ENCODE measurements at regions not wholly inside any gene's neighbourhood (a gene's known extent, or its start where the extent isn't known, plus 50 kb on each side); places are given as distances from the start of the nearest gene placed in this dataset.
A peak's percentile ranks its signal among the peaks of the same experiment; 100 is the strongest.

DNA sequence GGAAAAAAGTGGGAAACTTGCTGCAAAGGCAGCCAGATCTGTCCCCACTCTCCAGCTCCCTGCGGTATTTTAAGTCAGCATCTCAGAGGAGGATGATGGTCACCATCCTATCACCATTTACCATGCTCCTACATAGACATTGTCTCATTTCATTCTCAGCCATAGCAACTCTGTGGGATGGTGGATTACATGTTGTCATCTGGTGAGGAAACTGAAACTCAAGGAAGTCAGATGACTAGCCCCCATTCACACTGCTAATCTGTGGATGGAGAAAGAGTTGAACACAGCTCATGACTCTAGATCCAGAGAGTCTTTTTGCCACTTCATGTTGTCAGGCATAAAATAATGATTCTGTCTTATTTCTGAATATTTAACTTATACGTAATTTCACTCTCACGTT, 323.5 kb downstream of the PTTG2 start:
- H3K4me1 ChIP-seq (ENCODE audit: insufficient read depth, low read length), result peaks cover 16% of the 10 kb centered on the region
- H3K27me3 ChIP-seq (ENCODE audit: insufficient read depth, low read length), result no peaks in the 10 kb centered on the region
- no peaks in the 10 kb centered on the region for H3K9me3 ChIP-seq (ENCODE audit: insufficient read depth, low read depth, low read length)
- H3K4me3 ChIP-seq (ENCODE audit: low read length), result no peak overlapping the region
- no peaks in the 10 kb centered on the region for H3K36me3 ChIP-seq (ENCODE audit: insufficient read depth, low read depth, low read length)
- no peak overlapping the region for H3K27ac ChIP-seq (ENCODE audit: low read length)
- H3K9ac ChIP-seq (ENCODE audit: low read depth, low read length), result no peak overlapping the region

DNA sequence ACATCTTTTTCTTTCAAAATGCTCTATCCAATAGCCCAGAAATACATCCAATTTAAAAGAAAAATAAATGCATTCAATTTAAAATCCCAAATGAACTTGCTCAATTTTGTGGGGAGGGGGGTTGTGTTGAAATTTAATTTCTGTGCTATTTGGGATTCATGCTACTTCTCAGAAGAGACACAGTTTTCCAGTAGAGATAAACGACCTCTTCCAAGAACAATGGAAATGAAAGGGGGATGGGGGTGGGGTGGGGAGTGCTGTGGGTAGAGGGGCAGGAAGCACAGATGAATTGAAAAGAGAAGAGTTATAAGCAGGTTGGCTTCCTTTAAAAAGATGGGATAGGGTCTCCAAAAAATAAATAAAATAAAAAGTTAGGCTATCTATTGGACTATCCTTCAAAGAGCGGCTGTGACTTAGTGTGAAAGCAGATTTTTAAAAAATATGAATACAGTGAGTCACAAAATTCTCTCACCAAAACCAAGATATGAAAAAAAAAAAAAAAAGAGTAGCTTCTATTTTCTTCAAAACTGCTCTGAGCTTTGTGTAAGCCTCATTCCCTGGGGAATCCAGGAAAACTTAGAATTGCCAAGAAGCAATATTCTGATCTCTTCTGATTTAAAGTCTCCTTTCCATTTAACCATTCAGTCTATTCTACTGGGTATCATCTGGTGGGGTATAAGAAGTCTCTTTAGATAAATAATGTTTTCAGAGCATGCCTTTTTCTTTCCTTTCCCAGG, 324.3 kb downstream of the PTTG2 start:
- Histone ChIP-seq H3K9me3 (ENCODE audit: insufficient read depth, low read depth, low read length) (no peaks in the 10 kb centered on the region), H3K36me3 (ENCODE audit: insufficient read depth, low read depth, low read length) (no peaks in the 10 kb centered on the region), H3K27me3 (ENCODE audit: insufficient read depth, low read length) (no peaks in the 10 kb centered on the region), H3K9ac (ENCODE audit: low read depth, low read length) (no peak overlapping the region), H3K27ac (ENCODE audit: low read length) (no peak overlapping the region), H3K4me1 (ENCODE audit: insufficient read depth, low read length) (peaks cover 16% of the 10 kb centered on the region), H3K4me3 (ENCODE audit: low read length) (no peak overlapping the region)

DNA sequence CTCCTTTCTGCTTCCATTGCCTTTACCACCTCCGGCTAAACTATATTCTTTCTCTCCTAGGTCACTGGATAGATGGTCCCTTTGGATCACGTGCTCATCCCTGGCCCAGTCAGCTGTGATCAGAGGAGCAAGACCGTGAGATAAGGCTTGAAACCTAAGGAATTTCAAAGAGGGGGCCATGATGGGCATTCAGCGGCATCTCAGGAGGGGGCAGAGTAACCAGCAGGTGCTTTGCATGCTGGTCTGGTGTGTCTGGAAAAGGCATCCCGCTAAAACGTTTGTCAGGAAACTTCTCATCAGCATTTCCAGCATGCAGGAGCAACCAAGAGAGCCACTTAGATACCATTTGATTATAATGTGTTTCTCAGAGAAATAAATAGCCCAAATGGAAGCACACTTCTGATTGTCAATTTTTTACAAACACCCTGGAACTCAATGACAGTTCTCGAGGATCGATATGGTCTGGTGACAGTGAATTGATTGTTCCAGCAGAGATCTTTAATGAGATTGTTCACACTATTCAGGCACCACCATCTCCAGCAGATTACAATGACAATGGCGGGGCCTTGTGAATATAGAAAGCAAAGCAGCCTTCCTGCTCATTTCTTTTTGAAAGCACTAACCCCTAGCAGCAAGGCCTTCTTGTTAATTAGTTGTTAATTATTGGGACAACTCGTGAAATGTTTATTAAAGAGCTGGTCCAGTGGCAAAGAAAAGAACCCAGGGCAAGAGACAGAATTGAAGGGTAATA, 327.1 kb downstream of the PTTG2 start:
- peak overlapping the region; percentile 8; the same call in 1 of the 2 replicates for H3K4me3 ChIP-seq (ENCODE audit: low read length)
- no peaks in the 10 kb centered on the region for H3K27me3 ChIP-seq (ENCODE audit: insufficient read depth, low read length)
- no peak overlapping the region; the same call in 1 of the 2 replicates for H3K9ac ChIP-seq (ENCODE audit: low read depth, low read length)
- no peak overlapping the region for H3K27ac ChIP-seq (ENCODE audit: low read length)
- no peaks in the 10 kb centered on the region for H3K9me3 ChIP-seq (ENCODE audit: insufficient read depth, low read depth, low read length)
- H3K36me3 ChIP-seq (ENCODE audit: insufficient read depth, low read depth, low read length), result no peaks in the 10 kb centered on the region
- H3K4me1 ChIP-seq (ENCODE audit: insufficient read depth, low read length), result peaks cover 16% of the 10 kb centered on the region

DNA sequence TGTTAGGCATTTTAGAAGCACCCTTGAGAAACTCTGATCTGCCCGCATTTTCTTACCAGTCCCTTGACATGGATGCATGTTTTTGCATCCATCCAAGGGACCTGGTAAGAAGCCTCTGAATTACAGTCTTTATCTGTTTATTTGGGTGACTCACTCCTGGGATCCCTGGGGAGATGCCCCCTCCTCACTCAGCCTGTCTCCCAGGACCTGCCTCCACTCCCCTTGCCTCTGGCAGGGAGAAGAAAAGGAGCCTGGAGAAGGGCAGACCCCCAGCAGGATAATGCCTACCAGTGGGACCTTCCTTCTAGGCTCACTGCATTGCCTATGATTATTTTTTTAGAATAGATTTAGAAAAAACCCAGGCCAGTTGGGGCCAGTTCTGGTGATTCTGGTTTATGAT, 329.4 kb downstream of the PTTG2 start:
- H3K4me1 ChIP-seq (ENCODE audit: insufficient read depth, low read length), result peaks cover 16% of the 10 kb centered on the region
- no peaks in the 10 kb centered on the region for H3K27me3 ChIP-seq (ENCODE audit: insufficient read depth, low read length)
- H3K4me3 ChIP-seq (ENCODE audit: low read length), result no peak overlapping the region
- H3K9ac ChIP-seq (ENCODE audit: low read depth, low read length), result no peak overlapping the region
- no peak overlapping the region for H3K27ac ChIP-seq (ENCODE audit: low read length)
- no peaks in the 10 kb centered on the region for H3K36me3 ChIP-seq (ENCODE audit: insufficient read depth, low read depth, low read length)
- 0 out of 2 replicates have a peak, but pooled peaks cover 3% of the 10 kb centered on the region for H3K9me3 ChIP-seq (ENCODE audit: insufficient read depth, low read depth, low read length)

DNA sequence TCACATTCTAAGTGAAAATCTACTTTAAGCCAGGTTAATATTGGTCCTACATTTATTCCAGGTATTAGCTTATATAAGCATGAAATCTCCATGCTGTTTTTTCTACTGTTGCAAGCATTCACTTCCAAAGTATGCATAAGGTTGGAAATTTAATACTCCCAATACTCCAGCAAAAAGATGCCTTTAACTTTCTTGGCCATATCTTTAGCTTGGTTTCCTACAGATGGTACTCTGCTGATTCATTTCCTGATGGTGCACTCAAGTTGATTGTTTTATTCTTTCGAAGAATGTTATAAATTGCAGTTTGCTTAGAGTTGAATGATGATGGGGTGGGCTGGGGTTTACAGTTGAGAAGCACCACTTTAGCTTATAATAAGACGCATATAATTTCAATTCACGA, 330.2 kb downstream of the PTTG2 start:
- Histone ChIP-seq H3K4me3 (ENCODE audit: low read length) (no peak overlapping the region), H3K27ac (ENCODE audit: low read length) (no peak overlapping the region), H3K36me3 (ENCODE audit: insufficient read depth, low read depth, low read length) (no peaks in the 10 kb centered on the region), H3K9me3 (ENCODE audit: insufficient read depth, low read depth, low read length) (0 out of 2 replicates have a peak, but pooled peaks cover 3% of the 10 kb centered on the region), H3K9ac (ENCODE audit: low read depth, low read length) (no peak overlapping the region), H3K4me1 (ENCODE audit: insufficient read depth, low read length) (peaks cover 16% of the 10 kb centered on the region), H3K27me3 (ENCODE audit: insufficient read depth, low read length) (no peaks in the 10 kb centered on the region)

DNA sequence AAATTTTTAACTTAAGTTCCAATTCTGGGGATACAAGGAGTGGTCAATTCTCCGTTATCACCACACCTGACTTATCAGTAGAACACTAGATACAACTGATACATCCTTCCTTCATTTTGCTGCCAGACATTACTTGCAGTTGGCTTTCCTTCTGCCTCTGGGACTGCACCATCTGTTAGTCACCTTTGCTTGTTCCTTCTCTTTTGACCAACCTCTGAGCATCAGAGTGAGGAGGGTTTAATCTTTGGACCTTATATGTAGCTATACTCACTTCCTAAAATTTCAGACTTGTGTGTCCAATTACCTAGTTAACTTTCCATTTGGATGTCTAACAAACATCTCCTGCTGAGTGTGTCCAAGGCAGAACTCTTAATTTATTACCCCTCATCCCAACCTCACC, 330.7 kb downstream of the PTTG2 start:
- no peaks in the 10 kb centered on the region for H3K36me3 ChIP-seq (ENCODE audit: insufficient read depth, low read depth, low read length)
- H3K27ac ChIP-seq (ENCODE audit: low read length), result no peak overlapping the region
- no peaks in the 10 kb centered on the region for H3K27me3 ChIP-seq (ENCODE audit: insufficient read depth, low read length)
- peaks cover 16% of the 10 kb centered on the region for H3K4me1 ChIP-seq (ENCODE audit: insufficient read depth, low read length)
- H3K9ac ChIP-seq (ENCODE audit: low read depth, low read length), result no peak overlapping the region
- H3K4me3 ChIP-seq (ENCODE audit: low read length), result no peak overlapping the region
- 0 out of 2 replicates have a peak, but pooled peaks cover 3% of the 10 kb centered on the region for H3K9me3 ChIP-seq (ENCODE audit: insufficient read depth, low read depth, low read length)

DNA sequence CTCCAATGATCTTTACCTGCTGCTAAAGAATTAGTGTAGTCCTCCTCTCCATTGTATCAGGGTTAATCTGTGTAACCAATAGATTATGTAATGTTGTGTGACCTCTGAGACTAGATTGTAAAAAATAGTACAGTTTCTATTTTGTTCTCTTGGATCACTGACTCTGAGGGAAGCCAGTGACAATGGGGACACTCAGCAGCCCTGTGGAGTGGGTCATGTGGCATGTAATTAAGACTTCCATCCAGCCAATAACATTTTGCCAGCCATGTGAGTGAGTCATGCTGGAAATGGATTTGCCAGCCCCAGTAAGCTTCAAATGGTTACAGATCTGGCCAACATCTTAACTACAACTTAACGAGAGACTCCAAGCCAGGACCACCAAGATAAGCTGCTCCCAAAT, 332.3 kb downstream of the PTTG2 start:
- H3K27me3 ChIP-seq (ENCODE audit: insufficient read depth, low read length), result no peaks in the 10 kb centered on the region
- H3K36me3 ChIP-seq (ENCODE audit: insufficient read depth, low read depth, low read length), result no peaks in the 10 kb centered on the region
- no peak overlapping the region for H3K4me3 ChIP-seq (ENCODE audit: low read length)
- peaks cover 8% of the 10 kb centered on the region for H3K4me1 ChIP-seq (ENCODE audit: insufficient read depth, low read length)
- no peak overlapping the region for H3K9ac ChIP-seq (ENCODE audit: low read depth, low read length)
- 0 out of 2 replicates have a peak, but pooled peaks cover 3% of the 10 kb centered on the region for H3K9me3 ChIP-seq (ENCODE audit: insufficient read depth, low read depth, low read length)
- no peak overlapping the region for H3K27ac ChIP-seq (ENCODE audit: low read length)

DNA sequence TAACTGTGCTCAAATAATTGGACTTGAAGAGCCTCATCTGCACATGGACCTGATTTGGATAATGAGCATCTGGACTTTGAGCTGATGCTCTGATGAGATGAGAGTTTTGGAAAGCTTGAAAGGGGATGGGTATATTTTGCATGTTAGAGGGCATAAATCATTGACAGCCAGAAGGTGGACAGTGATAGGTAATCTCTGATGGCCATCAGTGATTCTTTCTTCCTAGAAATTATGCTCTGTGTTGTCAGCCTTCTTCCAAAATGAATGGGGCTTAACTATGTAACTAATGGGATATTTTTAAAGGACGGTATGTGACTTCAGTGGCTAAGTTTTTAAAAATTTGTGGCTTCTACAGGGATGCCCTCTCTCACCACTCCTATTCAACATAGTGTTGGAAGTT, 334.0 kb downstream of the PTTG2 start:
- no peaks in the 10 kb centered on the region for H3K27me3 ChIP-seq (ENCODE audit: insufficient read depth, low read length)
- H3K4me1 ChIP-seq (ENCODE audit: insufficient read depth, low read length), result no peaks in the 10 kb centered on the region
- H3K27ac ChIP-seq (ENCODE audit: low read length), result no peak overlapping the region
- no peak overlapping the region for H3K9ac ChIP-seq (ENCODE audit: low read depth, low read length)
- no peaks in the 10 kb centered on the region for H3K36me3 ChIP-seq (ENCODE audit: insufficient read depth, low read depth, low read length)
- peaks cover 11% of the 10 kb centered on the region; the same call in 1 of the 2 replicates for H3K9me3 ChIP-seq (ENCODE audit: insufficient read depth, low read depth, low read length)
- no peak overlapping the region for H3K4me3 ChIP-seq (ENCODE audit: low read length)

DNA sequence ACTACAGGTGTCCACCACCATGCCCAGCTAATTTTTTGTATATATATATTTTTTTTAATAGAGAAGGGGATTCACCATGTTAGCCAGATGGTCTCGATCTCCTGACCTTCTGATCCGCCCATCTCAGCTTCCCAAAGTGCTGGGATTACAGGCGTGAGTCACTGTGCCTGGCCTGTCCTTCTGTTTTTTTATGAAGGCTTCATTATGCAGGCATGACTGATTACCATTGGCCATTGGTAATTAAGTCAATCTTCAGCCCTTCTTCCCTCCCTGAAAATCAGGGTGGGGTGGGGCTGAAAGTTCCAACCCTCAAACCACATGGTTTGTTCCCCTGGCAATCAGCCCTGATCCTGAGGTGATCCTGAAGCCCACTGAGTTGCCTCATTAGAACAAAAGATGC, 336.9 kb downstream of the PTTG2 start:
- Histone ChIP-seq H3K9ac (ENCODE audit: low read depth, low read length) (no peak overlapping the region), H3K27ac (ENCODE audit: low read length) (no peak overlapping the region)

DNA sequence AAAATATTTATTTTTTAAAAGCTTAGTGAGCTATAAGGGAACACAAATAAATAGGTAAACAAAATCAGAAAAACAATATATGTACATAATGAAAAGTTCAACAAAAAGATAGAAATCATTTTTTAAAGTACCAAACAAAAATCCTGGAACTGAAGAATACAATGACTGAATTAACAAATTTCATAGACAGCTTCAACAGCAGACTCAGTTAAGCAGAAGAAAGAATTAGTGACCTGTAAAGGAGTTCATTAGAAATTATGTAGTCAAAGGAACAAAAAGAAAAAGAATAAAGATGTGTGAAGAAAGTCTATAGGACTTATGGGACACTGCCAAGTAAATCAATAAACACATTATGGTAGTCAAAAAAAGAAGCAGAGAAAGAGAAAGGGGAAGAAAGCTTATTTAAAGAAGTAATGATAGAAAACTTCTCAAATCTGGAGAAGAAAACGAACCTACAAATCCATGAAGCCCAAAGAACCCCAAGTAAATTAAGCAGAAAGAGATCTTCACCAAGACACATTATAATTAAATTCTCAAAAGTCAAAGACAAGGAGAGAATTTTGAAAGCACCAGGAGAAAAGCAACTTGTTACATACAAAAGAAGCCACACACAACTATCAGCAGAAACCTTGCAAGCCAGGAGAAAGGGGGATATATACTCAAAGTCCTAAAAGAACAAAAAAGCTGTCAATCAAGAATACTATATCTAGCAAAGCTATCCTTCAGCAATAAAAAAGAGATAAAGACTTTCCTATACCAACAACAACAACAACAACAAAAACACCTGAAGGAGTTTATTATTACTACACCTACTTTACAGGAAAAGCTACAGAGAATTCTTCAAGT, 338.9 kb downstream of the PTTG2 start:
- H3K27ac ChIP-seq (ENCODE audit: low read length), result no peak overlapping the region
- no peaks in the 10 kb centered on the region for H3K36me3 ChIP-seq (ENCODE audit: insufficient read depth, low read depth, low read length)
- H3K9me3 ChIP-seq (ENCODE audit: insufficient read depth, low read depth, low read length), result peaks cover 8% of the 10 kb centered on the region; the same call in 1 of the 2 replicates
- no peak overlapping the region for H3K9ac ChIP-seq (ENCODE audit: low read depth, low read length)
- H3K27me3 ChIP-seq (ENCODE audit: insufficient read depth, low read length), result no peaks in the 10 kb centered on the region
- no peak overlapping the region for H3K4me3 ChIP-seq (ENCODE audit: low read length)
- no peaks in the 10 kb centered on the region for H3K4me1 ChIP-seq (ENCODE audit: insufficient read depth, low read length)

More for the DNA sequence above, 336.9 kb downstream of the PTTG2 start:
- Histone ChIP-seq H3K27me3 (ENCODE audit: insufficient read depth, low read length) (no peaks in the 10 kb centered on the region), H3K4me1 (ENCODE audit: insufficient read depth, low read length) (no peaks in the 10 kb centered on the region), H3K9me3 (ENCODE audit: insufficient read depth, low read depth, low read length) (peaks cover 11% of the 10 kb centered on the region; the same call in 1 of the 2 replicates), H3K36me3 (ENCODE audit: insufficient read depth, low read depth, low read length) (no peaks in the 10 kb centered on the region), H3K4me3 (ENCODE audit: low read length) (no peak overlapping the region)

DNA sequence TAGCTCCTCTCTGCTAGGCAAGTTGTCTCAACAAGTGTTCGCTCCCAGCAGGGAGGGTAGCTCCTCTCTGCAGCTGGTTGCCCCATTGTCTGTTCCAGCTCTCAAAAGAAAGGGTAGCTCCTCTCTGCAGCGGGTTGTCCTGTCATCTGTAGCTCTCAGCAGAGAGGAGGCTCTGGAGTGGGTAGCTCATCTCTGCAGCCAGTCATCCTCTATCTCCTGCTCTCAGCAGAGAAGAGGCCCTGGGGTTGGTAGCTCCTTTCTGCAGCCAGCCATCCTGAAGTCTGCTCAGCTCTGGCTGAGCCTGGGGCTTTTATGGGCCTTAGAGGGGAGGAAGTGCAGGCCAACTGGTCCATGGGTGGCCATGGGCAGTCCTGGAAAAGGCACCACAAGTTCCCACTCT, 342.7 kb downstream of the PTTG2 start:
- H3K36me3 ChIP-seq (ENCODE audit: insufficient read depth, low read depth, low read length), result no peaks in the 10 kb centered on the region
- H3K9ac ChIP-seq (ENCODE audit: low read depth, low read length), result no peak overlapping the region
- H3K27me3 ChIP-seq (ENCODE audit: insufficient read depth, low read length), result no peaks in the 10 kb centered on the region
- H3K4me3 ChIP-seq (ENCODE audit: low read length), result no peak overlapping the region
- no peaks in the 10 kb centered on the region for H3K4me1 ChIP-seq (ENCODE audit: insufficient read depth, low read length)
- H3K27ac ChIP-seq (ENCODE audit: low read length), result no peak overlapping the region
- H3K9me3 ChIP-seq (ENCODE audit: insufficient read depth, low read depth, low read length), result peaks cover 8% of the 10 kb centered on the region; the same call in 1 of the 2 replicates

Data from iPS-20b (cell line).